ENCODE measurements at regions not wholly inside any gene's neighbourhood (a gene's known extent, or its start where the extent isn't known, plus 50 kb on each side); places are given as distances from the start of the nearest gene placed in this dataset.

GRCh38 chr13:61592489-61592888 lies 176.8 kb upstream of the PCDH20 start:
- CTCF ChIA-PET = no interaction called here
- TF ChIP-seq CTCF (IDR thresholded peaks at IDR 0.05) = no peak
- DNase-seq = no peak
- Histone ChIP-seq H3K27ac (ENCODE audit: low read depth in 1 of 2, low read length in 2 of 2) (no peak overlapping the region), H3K4me1 (ENCODE audit: insufficient read depth, low read length) (no peaks in the 10 kb centered on the region), H3K27me3 (ENCODE audit: control insufficient read depth in 1 of 2, insufficient read depth in 2 of 2, low read length in 2 of 2) (no peaks in the 10 kb centered on the region), H3K9me3 (ENCODE audit: control insufficient read depth in 1 of 2, insufficient read depth in 1 of 2, low read length in 2 of 2) (peaks cover 0 to 10% of the 10 kb centered on the region in 2 experiments), H3K36me3 (ENCODE audit: insufficient read depth, low read length) (no peaks in the 10 kb centered on the region), H3K4me3 (ENCODE audit: low read length) (no peak overlapping the region)
- no peaks in the 10 kb centered on the region for H3K27me3 Mint-ChIP-seq
- ATAC-seq (ENCODE audit: poor library complexity) = no peak
- H3K36me3 Mint-ChIP-seq (ENCODE audit: low read depth) = no peaks in the 10 kb centered on the region
- peaks cover 2% of the 10 kb centered on the region for H3K9me3 Mint-ChIP-seq
- H3K27ac Mint-ChIP-seq = no peak overlapping the region
- intact Hi-C loops (cut with DNase I, micrococcal nuclease) = no loop called here
- H3K4me1 Mint-ChIP-seq (ENCODE audit: low read depth) = no peaks in the 10 kb centered on the region
- H3K4me3 Mint-ChIP-seq = no peak overlapping the region
- POLR2A ChIA-PET = no interaction called here

- POLR2A ChIA-PET = no interaction called here
- intact Hi-C loops (cut with DNase I, micrococcal nuclease) = no loop called here
- peaks cover 5% of the 10 kb centered on the region for H3K9me3 Mint-ChIP-seq
- TF ChIP-seq CTCF (IDR thresholded peaks at IDR 0.05) = no peak
- CTCF ChIA-PET = no interaction called here
- H3K27ac Mint-ChIP-seq = no peak overlapping the region
- H3K4me3 ChIP-seq (ENCODE audit: low read length) = no peak overlapping the region
- H3K27me3 Mint-ChIP-seq = no peaks in the 10 kb centered on the region
- no peak for DNase-seq
- H3K9me3 ChIP-seq (ENCODE audit: control insufficient read depth in 1 of 2, insufficient read depth in 1 of 2, low read length in 2 of 2) = peaks cover 0 to 4% of the 10 kb centered on the region in 2 experiments
- H3K27ac ChIP-seq (ENCODE audit: low read depth in 1 of 2, low read length in 2 of 2) = no peak overlapping the region
- H3K36me3 Mint-ChIP-seq (ENCODE audit: low read depth) = no peaks in the 10 kb centered on the region
- no peaks in the 10 kb centered on the region for H3K36me3 ChIP-seq (ENCODE audit: insufficient read depth, low read length)
- no peak for ATAC-seq (ENCODE audit: poor library complexity)
- no peaks in the 10 kb centered on the region for H3K27me3 ChIP-seq (ENCODE audit: control insufficient read depth in 1 of 2, insufficient read depth in 2 of 2, low read length in 2 of 2)
- no peaks in the 10 kb centered on the region for H3K4me1 ChIP-seq (ENCODE audit: insufficient read depth, low read length)
- no peak overlapping the region for H3K4me3 Mint-ChIP-seq
- H3K4me1 Mint-ChIP-seq (ENCODE audit: low read depth) = no peaks in the 10 kb centered on the region
These were observed 160.3 kb upstream of the PCDH20 start for GRCh38 chr13:61575973-61576372.

GRCh38 chr13:61563645-61564044 lies 148.0 kb upstream of the PCDH20 start:
- no peaks in the 10 kb centered on the region for H3K4me1 Mint-ChIP-seq (ENCODE audit: low read depth)
- no peak overlapping the region for H3K4me3 Mint-ChIP-seq
- Histone ChIP-seq H3K27ac (ENCODE audit: low read depth in 1 of 2, low read length in 2 of 2) (no peak overlapping the region), H3K4me3 (ENCODE audit: low read length) (no peak overlapping the region), H3K9me3 (ENCODE audit: control insufficient read depth in 1 of 2, insufficient read depth in 1 of 2, low read length in 2 of 2) (no peaks in the 10 kb centered on the region), H3K36me3 (ENCODE audit: insufficient read depth, low read length) (no peaks in the 10 kb centered on the region), H3K4me1 (ENCODE audit: insufficient read depth, low read length) (no peaks in the 10 kb centered on the region), H3K27me3 (ENCODE audit: control insufficient read depth in 1 of 2, insufficient read depth in 2 of 2, low read length in 2 of 2) (no peaks in the 10 kb centered on the region)
- DNase-seq = no peak
- no peak overlapping the region for H3K27ac Mint-ChIP-seq
- intact Hi-C loops (cut with DNase I, micrococcal nuclease) = no loop called here
- peaks cover 4% of the 10 kb centered on the region for H3K9me3 Mint-ChIP-seq
- ChIA-PET POLR2A (no interaction called here), CTCF (no interaction called here)
- no peaks in the 10 kb centered on the region for H3K36me3 Mint-ChIP-seq (ENCODE audit: low read depth)
- H3K27me3 Mint-ChIP-seq = no peaks in the 10 kb centered on the region
- no peak for TF ChIP-seq CTCF (IDR thresholded peaks at IDR 0.05)
- ATAC-seq (ENCODE audit: poor library complexity) = no peak
